ENCODE measurements at regions not wholly inside any gene's neighbourhood (a gene's known extent, or its start where the extent isn't known, plus 50 kb on each side); places are given as distances from the start of the nearest gene placed in this dataset.

DNA sequence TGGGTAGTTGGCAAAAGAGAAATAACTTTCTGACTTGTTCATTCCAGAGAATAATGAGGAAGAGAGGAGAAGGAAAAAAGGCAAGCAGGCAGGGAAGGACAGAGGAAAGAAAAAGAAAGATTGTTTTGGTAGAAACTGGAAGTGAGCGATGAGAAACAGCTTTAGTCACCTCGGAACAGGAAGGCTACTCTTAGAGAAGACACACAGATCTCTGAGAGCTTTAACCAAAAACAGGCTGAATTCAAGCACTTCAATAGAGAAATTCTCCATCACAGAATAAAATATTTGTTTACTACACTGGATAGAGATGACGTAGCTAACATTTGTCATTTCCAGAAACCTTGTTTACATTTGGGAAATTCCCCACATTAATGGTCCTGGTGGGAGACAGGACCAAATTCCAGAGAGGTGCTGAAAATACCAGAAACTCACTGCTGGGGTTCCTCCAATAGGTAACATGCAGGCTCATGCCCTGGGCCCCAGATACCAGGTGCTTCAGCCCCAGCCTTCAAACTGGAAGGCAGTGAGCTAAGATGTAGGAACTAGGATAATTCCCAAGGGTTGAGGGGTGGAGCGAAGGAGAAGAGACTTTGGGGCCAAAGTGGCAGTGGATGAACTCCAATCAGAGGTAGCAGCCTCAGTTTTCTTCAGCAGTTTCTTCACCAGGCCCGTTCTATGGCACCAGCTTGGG lies 227.7 kb upstream of the GRAMD2B start:
- no peak for DNase-seq (ENCODE audit: low read depth, low spot score)

DNA sequence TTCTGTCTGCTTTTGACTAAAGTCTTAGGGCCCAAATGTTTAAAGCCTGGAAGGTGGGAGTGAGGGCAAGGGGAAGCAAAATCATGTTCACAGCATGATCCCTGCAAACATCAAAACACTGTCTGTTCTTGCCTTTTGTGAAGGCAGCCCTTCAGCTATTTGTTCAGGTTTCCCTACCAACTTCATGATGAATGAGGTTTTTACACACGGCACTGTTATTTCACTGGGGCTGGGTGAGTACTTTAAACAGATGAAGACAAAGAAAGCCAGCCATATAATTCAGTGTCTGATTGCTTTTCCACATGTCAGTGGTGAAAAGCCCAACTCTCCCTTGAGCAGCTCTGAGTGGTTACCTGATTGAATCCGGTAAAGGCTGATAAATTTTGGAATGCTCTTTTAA lies 224.7 kb upstream of the GRAMD2B start:
- DNase-seq (ENCODE audit: low read depth, low spot score), result no peak

DNA sequence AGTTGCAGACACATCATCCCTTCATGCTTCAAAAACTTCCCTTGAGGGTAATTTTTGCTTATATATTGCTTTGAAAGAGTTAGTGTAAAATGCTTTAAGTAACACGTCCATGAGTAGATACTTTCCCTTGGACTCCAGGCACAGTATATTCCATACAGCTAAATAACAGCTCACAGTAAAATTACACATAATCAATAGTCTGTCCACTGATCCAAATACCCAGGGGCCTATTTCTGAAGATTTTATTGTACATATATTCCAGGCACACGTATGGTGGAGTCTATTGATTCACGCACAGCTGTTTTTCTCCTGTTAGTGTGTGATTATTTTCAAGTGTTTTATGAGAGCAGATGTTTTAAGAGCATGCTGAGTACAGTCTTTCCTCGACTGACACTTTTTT lies 223.7 kb upstream of the GRAMD2B start:
- DNase-seq (ENCODE audit: low read depth, low spot score), result no peak

DNA sequence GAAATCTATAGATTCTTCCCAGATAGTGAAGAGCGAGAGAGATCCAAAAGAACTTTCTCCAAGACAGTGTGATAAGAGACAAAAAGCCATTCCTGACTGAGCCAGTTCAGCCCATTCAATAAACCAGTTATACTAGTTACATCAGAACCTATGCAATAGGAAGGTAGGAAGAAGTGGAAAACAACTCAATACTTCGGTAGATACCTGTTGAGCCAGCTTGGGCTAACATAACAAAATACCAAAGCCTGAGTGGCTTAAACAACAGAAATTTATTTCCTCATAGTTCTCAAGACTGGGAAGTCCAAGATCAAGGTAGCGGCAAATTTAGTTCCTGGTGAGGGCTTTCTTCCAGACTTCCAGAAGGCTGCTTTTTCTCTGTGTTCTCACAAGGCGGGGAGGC lies 214.5 kb upstream of the GRAMD2B start:
- DNase-seq (ENCODE audit: low read depth, low spot score), result no peak

DNA sequence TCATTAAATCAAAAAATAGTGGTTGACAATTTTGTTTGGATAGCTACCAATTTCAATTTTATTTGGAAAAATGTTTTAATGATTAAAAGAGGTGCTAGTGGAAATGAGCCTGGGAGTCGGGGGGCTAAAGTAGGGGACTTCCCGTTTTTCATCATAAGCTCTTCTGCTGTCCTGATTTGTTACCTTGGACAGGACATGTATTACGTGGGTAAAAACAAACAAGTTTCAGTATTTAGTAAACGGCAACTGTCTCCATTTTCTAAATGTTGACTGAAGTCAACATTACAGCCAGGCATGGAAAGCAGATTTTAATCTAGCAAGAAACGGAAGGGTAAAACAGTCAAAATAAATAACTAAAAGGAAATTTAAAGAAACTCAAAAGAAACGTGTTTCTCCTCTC lies 212.3 kb upstream of the GRAMD2B start:
- DNase-seq (ENCODE audit: low read depth, low spot score), result no peak

DNA sequence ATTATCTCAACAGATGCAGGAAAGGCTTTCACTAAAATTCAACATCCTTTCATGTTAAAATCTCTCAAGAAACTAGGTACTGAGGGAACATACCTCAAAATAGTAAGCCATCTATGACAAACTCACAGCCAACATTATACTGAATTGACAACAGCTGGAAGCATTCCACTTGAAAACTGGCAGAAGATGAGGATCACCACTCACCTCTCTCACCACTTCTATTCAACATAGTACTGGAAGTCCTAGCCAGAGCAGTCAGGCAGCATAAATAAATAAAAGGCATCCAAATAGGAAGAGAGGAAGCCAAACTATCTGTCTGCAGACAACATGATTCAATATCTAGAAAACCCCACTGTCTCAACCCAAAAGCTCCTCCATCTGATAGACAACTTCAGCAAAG lies 203.6 kb upstream of the GRAMD2B start:
- no peak for DNase-seq (ENCODE audit: low read depth, low spot score)

DNA sequence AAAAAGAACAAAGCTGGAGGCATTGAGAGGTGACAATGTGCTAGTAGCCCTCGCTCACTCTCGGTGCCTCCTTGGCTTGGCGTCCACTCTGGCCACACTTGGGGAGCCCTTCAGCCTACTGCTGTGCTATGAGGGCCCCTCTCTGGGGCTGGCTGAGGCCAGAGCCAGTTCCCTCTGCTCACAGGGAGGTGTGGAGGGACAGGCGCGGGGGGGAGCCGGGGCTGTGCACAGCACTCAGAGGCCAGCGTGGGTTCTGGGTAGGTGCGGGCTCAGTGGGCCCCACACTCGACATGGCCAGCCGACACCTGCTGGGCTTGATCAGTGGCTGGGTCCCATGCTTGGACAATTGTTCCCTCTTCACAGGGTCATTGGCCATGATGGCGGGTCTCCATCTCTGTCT lies 202.5 kb upstream of the GRAMD2B start:
- no peak for DNase-seq (ENCODE audit: low read depth, low spot score)

DNA sequence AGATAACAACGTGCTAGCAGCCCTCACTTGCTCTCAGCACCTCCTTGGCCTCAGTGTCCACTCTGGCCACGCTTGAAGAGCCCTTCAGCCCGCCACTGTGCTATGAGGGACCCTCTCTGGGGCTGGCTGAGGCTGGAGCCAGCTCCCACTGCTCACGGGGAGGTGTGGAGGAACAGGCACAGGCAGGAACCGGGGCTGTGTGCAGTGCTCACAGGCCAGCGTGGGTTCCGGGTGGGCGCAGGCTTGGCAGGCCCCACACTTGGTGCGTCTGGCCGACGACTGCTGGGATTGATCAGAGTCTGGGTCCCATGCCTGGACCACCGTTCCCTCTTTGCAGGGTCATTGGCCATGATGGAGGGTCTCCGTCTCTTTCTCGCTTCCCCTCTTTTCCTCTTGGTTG lies 194.3 kb upstream of the GRAMD2B start:
- no peak for DNase-seq (ENCODE audit: low read depth, low spot score)

DNA sequence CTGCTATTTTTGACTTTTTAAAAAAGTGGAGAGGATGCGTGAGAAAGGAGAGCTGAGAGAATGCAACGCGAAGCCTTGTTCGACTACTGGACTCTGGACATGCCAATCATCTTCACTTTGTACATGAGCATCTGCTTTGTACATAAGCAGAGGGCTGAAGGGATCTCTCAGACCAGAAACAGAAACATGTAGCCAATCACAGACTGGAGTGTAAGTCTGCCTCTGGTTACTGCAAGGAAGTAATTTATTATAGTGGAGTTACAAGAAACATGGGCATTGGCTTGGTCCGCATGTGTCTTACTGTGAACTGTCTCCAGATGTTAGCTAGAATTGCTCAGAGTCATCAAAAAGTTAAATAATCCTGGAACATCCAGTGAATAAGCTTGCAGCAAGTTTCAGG lies 190.0 kb upstream of the GRAMD2B start:
- no peak for DNase-seq (ENCODE audit: low read depth, low spot score)

DNA sequence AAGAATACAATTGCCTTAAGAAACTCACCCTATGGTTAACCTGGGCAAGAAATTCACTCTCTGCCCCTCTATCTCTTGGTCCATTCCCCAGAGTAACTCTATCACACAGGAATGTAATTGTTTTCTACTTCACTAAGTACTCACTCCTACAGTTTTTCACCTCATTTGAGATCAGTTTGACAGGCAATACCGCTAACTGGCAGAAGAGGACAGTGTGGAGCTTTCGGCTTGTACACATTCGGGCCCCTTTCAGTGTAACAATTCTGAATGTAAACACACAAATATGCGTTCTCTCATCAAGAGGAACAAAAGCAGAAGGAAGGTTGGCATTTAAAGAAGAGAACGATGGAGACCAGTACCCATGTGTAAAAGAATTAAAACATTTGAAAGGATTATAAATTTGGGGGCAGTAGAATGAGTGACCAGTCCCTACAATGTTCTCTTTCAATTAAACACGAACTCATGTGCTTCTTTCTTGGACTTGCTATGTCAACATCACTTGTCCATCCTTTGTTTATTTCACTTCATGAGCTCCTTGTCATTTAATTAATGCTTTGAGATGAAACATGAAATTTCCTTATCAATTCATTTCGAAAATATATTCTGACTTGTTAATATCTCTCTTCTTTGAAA lies 188.5 kb upstream of the GRAMD2B start:
- no peak for DNase-seq (ENCODE audit: low read depth, low spot score)

DNA sequence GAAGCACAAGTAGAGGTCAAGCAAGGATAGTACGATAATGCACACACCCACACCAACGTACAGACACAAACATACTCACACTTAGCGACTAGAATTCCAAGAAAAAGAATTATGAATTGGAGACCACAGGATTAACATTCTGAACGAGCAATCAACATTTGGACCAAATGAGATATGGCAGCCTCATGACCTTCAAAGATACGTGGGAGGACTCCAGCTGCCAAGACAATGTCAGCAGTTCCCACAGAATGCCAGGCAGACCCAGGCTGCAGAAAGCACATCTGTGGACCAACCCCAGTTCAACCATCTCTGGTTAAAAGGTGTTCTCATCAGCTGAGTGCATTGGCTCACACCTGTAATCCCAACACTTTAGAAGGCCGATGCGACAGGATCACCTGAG lies 187.6 kb upstream of the GRAMD2B start:
- DNase-seq (ENCODE audit: low read depth, low spot score), result no peak

DNA sequence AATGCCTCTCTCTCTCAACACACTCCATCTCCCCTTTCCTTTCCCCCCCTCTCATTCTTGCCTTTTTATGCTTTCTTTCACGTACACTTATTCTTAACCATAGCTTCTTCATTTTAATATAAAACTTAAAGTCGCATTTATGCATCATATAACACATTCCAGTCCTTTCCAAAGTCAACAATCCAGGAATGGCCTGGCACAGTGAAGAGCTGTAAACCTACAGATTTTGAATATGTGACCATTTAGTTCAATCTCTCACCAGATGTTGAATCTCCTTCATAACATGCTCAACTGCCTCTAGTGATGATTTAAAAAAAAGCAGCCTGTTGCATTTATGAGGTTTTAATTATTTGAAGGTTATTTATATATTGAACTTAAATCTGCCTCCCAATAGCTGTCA lies 186.2 kb upstream of the GRAMD2B start:
- no peak for DNase-seq (ENCODE audit: low read depth, low spot score)

DNA sequence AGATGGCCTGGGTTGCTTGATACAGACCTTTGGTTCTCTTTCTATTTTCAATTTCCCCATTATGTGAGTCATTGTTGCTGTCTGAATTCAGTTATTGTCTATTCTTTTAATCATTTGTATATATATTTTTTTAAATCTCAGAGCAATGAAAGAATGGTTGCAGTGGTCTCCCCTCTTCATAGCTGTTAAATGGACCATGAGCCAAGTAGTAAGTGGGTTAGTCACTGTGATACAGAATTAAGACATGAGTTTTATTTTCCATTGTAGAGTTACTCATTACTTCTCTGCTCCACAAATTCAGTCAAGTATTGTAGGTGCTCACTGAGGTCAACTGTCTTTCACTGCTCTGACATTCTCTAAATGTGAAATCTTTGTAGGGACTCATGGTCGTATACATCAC lies 174.6 kb upstream of the GRAMD2B start:
- no peak for DNase-seq (ENCODE audit: low read depth, low spot score)

DNA sequence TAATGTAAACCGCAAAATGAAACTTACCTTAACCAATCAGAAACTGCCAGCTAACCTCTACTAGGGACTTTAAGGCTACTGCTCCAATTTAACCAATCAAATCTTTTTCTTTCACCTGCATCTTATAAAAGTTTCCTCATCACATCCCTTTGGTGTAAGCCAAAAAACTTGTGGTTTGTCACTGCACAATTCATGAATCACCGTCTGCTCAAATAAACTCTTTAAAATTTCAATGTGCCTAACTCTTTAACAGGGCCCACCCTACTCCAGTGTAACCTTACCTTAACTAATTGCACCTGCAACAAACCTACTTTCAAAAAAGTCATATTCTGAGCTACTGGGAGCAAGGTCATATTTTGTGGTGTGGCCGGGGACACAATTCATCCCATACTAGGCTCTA lies 172.2 kb upstream of the GRAMD2B start:
- DNase-seq (ENCODE audit: low read depth, low spot score), result no peak

DNA sequence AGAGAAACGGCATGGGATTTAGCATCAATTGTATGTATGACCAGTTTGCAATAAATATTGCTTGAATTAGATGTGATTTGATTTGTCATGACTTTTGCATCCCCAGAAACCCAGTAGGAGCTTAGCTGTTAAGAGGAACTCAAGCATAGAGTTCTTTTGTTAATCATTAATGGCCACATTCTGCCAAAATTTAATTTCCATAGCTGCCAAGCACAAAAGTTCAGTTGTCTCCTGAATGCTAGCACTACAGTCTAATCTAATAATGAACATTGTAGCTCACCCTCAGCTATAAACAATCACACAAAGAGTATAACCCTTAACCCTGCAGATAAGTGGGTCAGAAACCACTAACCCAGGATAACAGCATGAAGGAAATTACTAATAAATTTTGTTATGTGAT lies 169.8 kb upstream of the GRAMD2B start:
- DNase-seq (ENCODE audit: low read depth, low spot score), result no peak

DNA sequence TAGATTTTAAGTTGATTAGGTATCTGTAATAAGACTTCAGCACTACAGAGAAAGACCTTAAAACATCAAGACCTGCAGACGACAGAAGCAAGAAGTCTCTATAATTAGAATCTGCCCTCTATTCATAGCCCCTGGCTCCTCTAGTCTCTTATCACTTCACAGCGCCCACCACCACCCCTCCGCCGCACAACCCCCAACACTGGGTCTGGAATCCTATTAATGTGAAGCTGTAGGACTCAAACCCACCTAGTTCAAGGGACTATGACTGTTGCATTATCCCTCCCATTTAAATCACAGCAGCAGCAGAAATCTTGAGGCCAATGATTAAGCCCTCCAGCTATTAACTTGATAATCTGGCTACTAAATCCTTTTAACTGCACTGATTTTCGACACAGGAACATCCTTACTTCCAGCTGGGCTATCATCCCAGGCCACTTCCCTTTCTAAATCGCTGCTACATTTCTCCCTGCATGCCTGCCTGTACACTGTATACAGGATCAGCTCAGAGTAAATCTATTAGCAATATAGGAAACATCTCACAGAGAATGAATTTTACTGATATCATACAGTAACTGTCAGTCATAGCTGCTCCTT lies 159.5 kb upstream of the GRAMD2B start:
- DNase-seq (ENCODE audit: low read depth, low spot score), result no peak

DNA sequence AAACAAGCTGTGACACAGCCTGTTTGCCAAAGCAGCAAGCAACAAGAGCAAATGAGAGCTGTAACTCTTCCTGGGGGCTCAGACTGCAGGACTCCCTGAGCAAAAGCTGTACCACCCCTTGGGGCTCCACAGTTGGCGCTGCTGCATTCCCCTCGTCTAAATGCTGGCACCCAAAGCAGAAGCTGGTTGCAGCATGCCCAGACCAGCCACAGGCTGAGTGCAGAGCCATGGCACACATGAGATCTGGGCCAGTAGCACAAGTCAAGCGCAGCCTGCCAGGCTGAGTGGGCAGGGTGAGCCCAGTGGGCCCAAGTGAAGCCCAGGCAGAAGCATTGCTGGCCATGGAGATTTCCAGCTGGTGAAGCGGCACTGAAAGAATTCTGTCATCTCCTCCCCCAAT lies 157.3 kb upstream of the GRAMD2B start:
- no peak for DNase-seq (ENCODE audit: low read depth, low spot score)

DNA sequence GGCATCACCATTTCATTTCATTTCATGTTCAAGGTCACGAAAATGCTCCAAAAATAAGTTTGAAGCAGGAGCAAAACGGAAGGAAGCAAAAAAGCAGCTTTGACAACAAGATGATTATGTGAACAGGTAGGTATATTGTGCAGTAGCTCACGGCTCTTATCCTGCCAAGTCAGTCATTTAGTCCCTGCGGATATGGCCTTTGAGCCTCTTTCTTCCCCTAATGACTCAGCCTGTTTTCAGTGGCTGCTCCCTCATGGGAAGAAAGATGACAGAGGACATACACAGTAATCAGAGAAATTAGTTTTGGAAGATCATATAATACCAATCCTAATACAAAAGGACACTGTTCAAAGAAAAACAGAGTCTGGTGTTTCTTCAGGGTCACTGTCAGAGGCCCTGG lies 155.8 kb upstream of the GRAMD2B start:
- no peak for DNase-seq (ENCODE audit: low read depth, low spot score)

DNA sequence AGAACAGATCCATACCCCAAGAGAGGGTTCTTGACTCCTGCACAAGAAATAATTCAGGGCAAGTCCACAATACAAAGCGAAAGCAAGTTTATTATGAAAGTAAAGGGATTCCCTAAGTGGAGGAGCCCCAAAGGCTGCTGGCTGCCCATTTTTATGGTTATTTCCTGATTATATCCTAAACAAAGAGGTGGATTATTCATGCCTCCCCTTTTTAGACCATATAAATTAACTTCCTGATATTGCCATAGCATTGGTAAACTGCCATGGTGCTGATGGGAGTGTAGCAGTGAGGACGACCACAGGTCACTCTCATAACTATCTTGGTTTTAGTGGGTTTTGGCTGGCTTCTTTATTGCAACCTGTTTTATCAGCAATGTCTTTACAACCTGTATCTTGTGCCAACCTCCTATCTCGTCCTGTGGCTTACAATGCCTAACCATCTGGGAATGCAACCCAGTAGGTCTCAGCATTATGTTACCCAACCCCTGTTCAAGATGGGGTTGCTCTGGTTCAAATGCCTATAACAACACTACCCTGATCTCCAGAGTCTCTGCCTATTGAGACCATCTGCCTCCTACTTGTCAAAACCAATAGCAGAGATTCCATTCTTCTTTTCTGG lies 154.4 kb upstream of the GRAMD2B start:
- no peak for DNase-seq (ENCODE audit: low read depth, low spot score)

DNA sequence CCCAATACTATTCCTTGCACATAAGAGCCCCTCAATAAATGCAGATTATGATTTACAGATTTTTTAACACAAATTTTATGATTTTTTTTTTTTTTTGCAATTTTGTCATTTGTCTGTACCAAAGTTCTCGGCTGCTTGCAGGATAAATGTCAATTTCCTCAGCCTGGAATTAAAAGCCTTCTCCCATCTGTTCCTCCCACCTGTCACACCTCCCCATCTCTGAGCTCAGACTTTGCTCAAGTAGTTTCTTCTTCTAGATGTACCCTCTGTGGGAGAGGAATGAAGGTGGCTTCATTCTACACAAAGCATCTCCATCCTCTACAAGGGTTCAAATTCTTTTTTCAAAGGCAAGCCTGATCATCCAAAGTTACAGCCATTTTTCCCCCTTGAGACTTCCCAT lies 153.7 kb upstream of the GRAMD2B start:
- no peak for DNase-seq (ENCODE audit: low read depth, low spot score)

DNA sequence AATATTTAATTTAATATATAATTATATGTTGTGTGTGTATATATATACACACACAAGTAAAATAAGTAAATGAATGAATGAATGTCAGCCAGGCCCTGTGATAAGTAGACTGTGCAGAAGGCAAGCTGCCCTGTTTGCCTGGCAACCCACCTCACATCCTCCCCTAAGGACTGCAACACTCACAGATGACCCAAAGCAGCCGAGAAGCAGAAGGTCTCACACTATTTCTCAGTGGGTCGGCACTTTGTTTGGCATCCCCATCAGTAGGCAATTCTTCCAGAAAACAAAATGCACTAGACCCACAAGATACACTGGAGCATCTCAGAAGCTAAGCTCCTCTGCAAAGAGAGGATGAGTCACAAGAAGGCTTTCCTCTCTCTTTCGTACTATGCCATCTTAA lies 152.1 kb upstream of the GRAMD2B start:
- no peak for DNase-seq (ENCODE audit: low read depth, low spot score)

DNA sequence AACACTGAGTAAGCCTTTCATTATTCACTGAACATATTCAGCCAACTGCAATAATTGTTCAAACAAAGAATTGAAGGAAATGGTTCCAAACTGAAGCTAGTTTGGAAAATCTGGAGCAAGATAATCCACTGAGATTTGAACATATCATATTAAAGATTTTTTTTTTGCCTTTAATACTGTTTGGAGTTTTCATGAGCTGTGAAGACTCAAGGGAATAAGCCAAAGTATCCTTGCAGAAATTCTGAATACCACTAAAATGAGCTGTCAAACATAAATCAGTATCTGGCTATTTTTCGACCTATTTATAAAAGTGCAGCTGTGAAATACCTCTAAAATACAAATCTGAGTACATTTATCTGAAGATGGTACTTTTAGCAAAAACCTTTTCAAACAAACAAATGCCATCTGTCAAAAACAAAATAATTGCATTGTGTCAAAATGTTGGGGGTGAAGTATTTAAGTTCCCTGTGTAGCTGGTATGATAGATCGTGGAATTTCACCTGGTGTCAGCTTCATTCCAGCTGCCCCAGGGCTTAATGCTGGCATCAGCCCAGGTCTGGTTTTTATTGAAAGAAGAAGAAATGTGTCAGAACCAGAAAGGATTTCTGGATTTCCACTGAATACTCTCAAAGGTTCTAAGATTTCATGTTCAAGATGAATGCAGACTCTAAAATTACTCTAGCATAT lies 149.0 kb upstream of the GRAMD2B start:
- DNase-seq (ENCODE audit: low read depth, low spot score), result no peak

DNA sequence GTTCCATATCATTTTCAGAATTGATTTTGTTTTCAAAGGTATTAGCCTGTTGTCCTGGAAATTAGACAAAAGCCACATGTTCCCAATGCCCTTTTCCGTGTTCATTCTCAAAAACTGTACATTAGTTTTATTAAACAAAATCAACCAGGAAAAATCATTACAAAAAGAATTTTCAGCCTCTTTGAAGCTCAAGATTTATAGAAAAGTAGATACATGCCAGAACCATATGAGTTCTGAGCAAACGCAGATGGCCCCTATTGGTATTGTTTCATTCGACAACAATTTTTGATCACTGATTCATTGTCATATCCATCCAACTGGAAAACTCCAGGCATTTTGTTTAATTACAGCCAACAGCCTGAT lies 148.5 kb upstream of the GRAMD2B start:
- no peak for DNase-seq (ENCODE audit: low read depth, low spot score)

Data from activated CD4-positive, CD25-positive, alpha-beta regulatory T cell treated with anti-CD3 and anti-CD28 coated beads, Interleukin-2, amount 50 U/mL, for 16 hours (primary cell).